ENCODE measurements at regions not wholly inside any gene's neighbourhood (a gene's known extent, or its start where the extent isn't known, plus 50 kb on each side); places are given as distances from the start of the nearest gene placed in this dataset.
"Not testable (repeated sequence)": the region's sequence is repeated elsewhere in the genome, so short reads cannot be mapped to it uniquely, and the experiment has no call there.

DNA sequence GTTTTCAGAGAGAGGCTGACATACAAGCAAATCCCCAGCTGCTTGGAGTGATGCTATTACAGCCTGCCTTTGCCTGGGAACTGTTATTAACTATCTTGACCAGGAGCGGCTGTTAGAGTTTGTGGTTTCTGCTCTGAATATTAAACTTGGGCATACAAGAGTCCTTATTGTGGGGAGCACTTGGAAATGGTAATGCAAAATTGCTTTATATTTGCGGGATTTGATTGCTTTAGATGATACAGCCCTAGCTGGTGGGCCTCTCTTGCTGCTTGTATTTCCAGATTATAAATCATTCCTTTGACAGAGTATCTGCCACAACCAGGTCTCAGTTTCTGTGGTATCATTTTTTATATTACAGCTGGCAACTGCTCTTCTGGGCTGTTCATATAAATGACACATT, 101.9 kb upstream of the FAM204A start:
- TF ChIP-seq, protein P1, sequence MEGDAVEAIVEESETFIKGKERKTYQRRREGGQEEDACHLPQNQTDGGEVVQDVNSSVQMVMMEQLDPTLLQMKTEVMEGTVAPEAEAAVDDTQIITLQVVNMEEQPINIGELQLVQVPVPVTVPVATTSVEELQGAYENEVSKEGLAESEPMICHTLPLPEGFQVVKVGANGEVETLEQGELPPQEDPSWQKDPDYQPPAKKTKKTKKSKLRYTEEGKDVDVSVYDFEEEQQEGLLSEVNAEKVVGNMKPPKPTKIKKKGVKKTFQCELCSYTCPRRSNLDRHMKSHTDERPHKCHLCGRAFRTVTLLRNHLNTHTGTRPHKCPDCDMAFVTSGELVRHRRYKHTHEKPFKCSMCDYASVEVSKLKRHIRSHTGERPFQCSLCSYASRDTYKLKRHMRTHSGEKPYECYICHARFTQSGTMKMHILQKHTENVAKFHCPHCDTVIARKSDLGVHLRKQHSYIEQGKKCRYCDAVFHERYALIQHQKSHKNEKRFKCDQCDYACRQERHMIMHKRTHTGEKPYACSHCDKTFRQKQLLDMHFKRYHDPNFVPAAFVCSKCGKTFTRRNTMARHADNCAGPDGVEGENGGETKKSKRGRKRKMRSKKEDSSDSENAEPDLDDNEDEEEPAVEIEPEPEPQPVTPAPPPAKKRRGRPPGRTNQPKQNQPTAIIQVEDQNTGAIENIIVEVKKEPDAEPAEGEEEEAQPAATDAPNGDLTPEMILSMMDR (IDR thresholded peaks at IDR 0.05), result no peak
- no peak for TF ChIP-seq ZFX (IDR thresholded peaks at IDR 0.05; ENCODE audit: borderline replicate concordance)

DNA sequence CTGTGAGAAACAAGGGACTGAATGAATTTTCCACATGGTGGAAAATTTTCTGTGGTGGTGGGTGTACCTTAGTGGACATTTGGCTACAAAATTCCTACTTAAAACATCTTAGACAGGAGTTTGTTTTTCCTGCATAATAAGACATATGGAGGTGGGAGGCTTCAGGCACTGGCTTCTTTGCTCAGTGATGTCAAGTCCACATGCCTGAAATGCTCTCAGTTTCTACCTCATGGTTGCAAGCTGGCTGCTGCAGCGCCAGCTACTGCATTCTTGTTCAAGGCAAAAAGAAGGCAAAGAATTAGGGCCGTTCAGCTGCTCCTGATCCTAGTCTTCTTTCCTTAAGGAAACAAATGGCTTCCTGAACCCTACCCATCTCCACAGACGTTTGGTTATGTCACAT, 99.9 kb upstream of the FAM204A start:
- TF ChIP-seq, protein P1 (IDR thresholded peaks at IDR 0.05), result no peak
- no peak for TF ChIP-seq ZFX (IDR thresholded peaks at IDR 0.05; ENCODE audit: borderline replicate concordance)

More for the DNA sequence above, 101.9 kb upstream of the FAM204A start:
- H3K27ac ChIP-seq, result no peak overlapping the region

GRCh38 chr10:118439824-118440223, 97.7 kb upstream of the FAM204A start:
- H3K27ac ChIP-seq, result no peak overlapping the region
- TF ChIP-seq ZFX (IDR thresholded peaks at IDR 0.05; ENCODE audit: borderline replicate concordance), result no peak
- TF ChIP-seq, protein P1 (IDR thresholded peaks at IDR 0.05), result no peak

More for the DNA sequence above, 99.9 kb upstream of the FAM204A start:
- no peak overlapping the region for H3K27ac ChIP-seq

GRCh38 chr10:118436742-118437141, 94.6 kb upstream of the FAM204A start:
- H3K27ac ChIP-seq, result no peak overlapping the region
- no peak for TF ChIP-seq ZFX (IDR thresholded peaks at IDR 0.05; ENCODE audit: borderline replicate concordance)
- TF ChIP-seq, protein P1 (IDR thresholded peaks at IDR 0.05), result no peak

DNA sequence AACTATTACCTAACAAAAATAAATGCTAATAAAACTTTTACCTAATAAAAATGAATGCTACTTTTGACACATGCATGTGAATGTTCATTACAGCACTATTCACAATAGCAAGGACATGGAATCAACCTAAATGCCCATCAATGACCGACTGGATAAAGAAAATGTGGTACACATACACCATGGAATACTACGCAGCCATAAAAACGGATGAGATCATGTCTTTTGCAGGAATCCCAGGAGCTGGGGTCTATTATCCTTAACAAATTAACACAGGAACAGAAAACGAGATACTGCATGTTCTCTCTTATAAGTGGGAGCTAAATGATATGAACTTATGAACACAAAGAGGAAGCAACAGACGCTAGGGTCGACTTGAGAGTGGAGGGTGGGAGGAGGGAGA, 88.1 kb upstream of the FAM204A start:
- H3K27ac ChIP-seq, result no peak overlapping the region
- TF ChIP-seq ZFX (IDR thresholded peaks at IDR 0.05; ENCODE audit: borderline replicate concordance), result no peak
- TF ChIP-seq, protein P1 (IDR thresholded peaks at IDR 0.05), result no peak

DNA sequence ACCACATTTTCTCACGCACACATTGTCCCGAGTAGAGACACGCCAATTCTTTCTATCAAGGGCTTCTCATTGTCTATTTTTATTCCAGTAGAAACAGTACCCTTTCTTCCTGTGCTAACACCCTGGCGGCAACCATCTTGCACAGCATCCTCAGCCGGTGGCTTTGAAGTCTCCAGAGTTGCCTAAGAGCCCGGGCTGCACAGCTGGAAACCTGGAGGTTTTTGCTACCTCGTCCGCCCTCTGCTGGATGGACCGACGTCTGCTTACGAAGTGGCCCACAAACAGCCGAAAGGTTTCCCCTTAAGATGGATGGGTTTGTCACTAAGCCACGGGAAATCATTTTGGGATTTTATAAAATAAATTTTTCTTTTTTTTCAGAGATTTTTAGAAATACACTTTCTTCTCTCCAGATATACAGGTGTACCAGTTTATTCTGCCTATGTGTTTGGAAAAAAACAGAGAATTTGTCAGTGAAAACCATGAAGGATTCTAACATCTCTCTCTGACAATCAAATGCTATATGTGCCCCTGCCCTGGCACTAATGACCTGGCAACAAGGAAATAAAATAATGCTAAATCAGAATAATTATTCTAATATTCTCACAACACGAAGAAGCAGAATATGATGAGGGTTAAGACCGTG, 81.8 kb upstream of the FAM204A start:
- TF ChIP-seq, protein P1 (IDR thresholded peaks at IDR 0.05), result peak; percentile 92
- no peak for TF ChIP-seq ZFX (IDR thresholded peaks at IDR 0.05; ENCODE audit: borderline replicate concordance)
- no peak overlapping the region for H3K27ac ChIP-seq

DNA sequence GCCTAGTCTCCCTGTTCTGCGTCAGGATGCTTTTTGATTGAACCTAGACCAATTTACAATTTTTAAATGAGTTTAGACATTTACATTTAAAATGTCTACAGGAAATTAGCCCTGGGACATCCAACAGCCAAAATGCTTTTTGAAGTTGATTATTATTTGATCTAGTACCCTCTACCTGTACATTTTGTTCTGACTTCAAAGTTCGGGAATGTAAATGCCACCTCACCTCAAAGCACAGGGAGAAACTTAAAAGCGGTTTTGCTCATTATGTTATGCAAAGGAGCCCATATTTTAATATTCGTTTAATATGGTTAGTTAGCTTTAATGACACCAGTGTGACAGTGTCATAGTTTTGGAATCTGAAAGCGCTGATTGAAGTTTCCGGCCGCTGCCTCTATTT, 80.1 kb upstream of the FAM204A start:
- H3K27ac ChIP-seq, result no peak overlapping the region
- TF ChIP-seq, protein P1 (IDR thresholded peaks at IDR 0.05), result no peak

DNA sequence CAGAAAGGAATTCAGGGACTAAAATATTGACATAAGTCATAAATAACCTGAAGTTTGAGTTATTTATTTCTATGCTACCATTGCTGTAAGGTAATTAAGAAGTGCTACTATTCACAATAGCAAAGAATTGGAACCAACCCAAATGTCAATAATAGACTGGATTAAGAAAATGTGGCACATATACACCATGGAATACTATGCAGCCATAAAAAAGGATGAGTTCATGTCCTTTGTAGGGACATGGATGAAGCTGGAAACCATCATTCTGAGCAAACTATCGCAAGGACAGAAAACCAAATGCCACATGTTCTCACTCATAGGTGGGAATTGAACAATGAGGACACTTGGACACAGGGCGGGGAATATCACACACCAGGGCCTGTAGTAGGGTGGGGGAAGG, 77.9 kb upstream of the FAM204A start:
- H3K27ac ChIP-seq, result not testable (repeated sequence)

All from 22Rv1 (cell line).